HEK293 (cell line): ENCODE measurements at regions not wholly inside any gene's neighbourhood (a gene's known extent, or its start where the extent isn't known, plus 50 kb on each side); places are given as distances from the start of the nearest gene placed in this dataset.

Experiments used
- CTCF ChIA-PET: fragments of 350-600 bp; formaldehyde crosslinking; extraction: SDS; loops from one replicate; lab custom pipeline; 2021; ENCODE audit warnings: antibody characterized with exemption; lab: Yijun Ruan, JAX
- POLR2A ChIA-PET: fragments of 300-600 bp; formaldehyde crosslinking; extraction: SDS; loops from one replicate; lab custom pipeline; 2020; ENCODE audit warnings: antibody characterized with exemption, inconsistent platforms; lab: Yijun Ruan, JAX
- H3K27ac ChIP-seq: fragments of 200-500 bp; sonication (Bioruptor generic); 2 replicates; pipeline ENCODE4 v1.5.1; 2014; ENCODE audit warnings: low read depth, low read length, control low read depth, inconsistent platforms; ENCODE audit errors: extremely low read depth
- H3K36me3 ChIP-seq, 2 experiments: fragments of 200-500 bp in 1 of 2; sonication (Bioruptor generic) in 1 of 2; 1 replicate in 1 of 2; 2 replicates in 1 of 2; pipeline ENCODE4 v1.5.1; 2014 to 2017; ENCODE audit warnings: inconsistent platforms in 2 of 2, low read length in 2 of 2; ENCODE audit not compliant: control insufficient read depth in 2 of 2, insufficient read depth in 1 of 2
- H3K4me1 ChIP-seq: fragments of 200-500 bp; sonication (Bioruptor generic); 2 replicates; pipeline ENCODE4 v1.5.1; 2014; ENCODE audit warnings: mild to moderate bottlenecking, low read length, inconsistent platforms; ENCODE audit not compliant: control insufficient read depth, insufficient read depth
- H3K4me3 ChIP-seq: 2 replicates; pipeline ENCODE4 v1.5.1; 2011; ENCODE audit warnings: low read depth, mild to moderate bottlenecking, control low read depth, low read length, moderate library complexity
- H3K9me3 ChIP-seq: fragments of 200-500 bp; sonication (Bioruptor generic); 2 replicates; pipeline ENCODE4 v1.5.1; 2014; ENCODE audit warnings: low read depth, low read length, inconsistent platforms; ENCODE audit not compliant: control insufficient read depth, insufficient read depth
- BCL11B ChIP-seq: fragments of 450-650 bp; formaldehyde crosslinking; IDR thresholded peaks from 2 replicates; pipeline ENCODE4 v1.5.1; 2016; ENCODE audit warnings: low read depth, missing biosample characterization, missing genetic modification characterization
- PRDM2 ChIP-seq: fragments of 450-650 bp; formaldehyde crosslinking; IDR thresholded peaks from 2 replicates; pipeline ENCODE4 v1.5.1; 2016; ENCODE audit warnings: missing biosample characterization, missing genetic modification characterization, borderline replicate concordance
- PRDM4 ChIP-seq: fragments of 450-650 bp; formaldehyde crosslinking; IDR thresholded peaks from 2 replicates; pipeline ENCODE4 v1.5.1; 2017; ENCODE audit warnings: missing biosample characterization, missing genetic modification characterization
- PRDM6 ChIP-seq: fragments of 450-650 bp; formaldehyde crosslinking; IDR thresholded peaks from 2 replicates; pipeline ENCODE4 v1.5.1; 2017; ENCODE audit warnings: missing biosample characterization, missing genetic modification characterization
- REPIN1 ChIP-seq: fragments of 450-650 bp; formaldehyde crosslinking; IDR thresholded peaks from 2 replicates; pipeline ENCODE4 v1.5.1; 2017; ENCODE audit warnings: missing biosample characterization, missing genetic modification characterization, low read depth
- ZEB2 ChIP-seq: fragments of 450-650 bp; formaldehyde crosslinking; IDR thresholded peaks from 2 replicates; pipeline ENCODE4 v1.5.1; 2016; ENCODE audit warnings: missing biosample characterization, missing genetic modification characterization
- ZFHX2 ChIP-seq: fragments of 450-650 bp; formaldehyde crosslinking; conservative IDR thresholded peaks from 2 replicates; pipeline ENCODE4 v1.5.1; 2016; ENCODE audit warnings: missing biosample characterization, missing genetic modification characterization
- ZNF248 ChIP-seq: fragments of 450-650 bp; formaldehyde crosslinking; IDR thresholded peaks from 2 replicates; pipeline ENCODE4 v1.5.1; 2017; ENCODE audit warnings: missing biosample characterization, missing genetic modification characterization
- ZNF280D ChIP-seq: fragments of 450-650 bp; formaldehyde crosslinking; IDR thresholded peaks from 2 replicates; pipeline ENCODE4 v1.5.1; 2016; ENCODE audit warnings: missing biosample characterization, missing genetic modification characterization
- ZNF560 ChIP-seq: fragments of 450-650 bp; formaldehyde crosslinking; IDR thresholded peaks from 2 replicates; pipeline ENCODE4 v1.5.1; 2017; ENCODE audit warnings: missing biosample characterization, missing genetic modification characterization, borderline replicate concordance
- ZNF561 ChIP-seq: fragments of 450-650 bp; IDR thresholded peaks from 2 replicates; pipeline ENCODE4 v1.5.1; 2018; ENCODE audit warnings: missing biosample characterization, missing genetic modification characterization, borderline replicate concordance
- ZNF580 ChIP-seq: fragments of 450-650 bp; formaldehyde crosslinking; IDR thresholded peaks from 2 replicates; pipeline ENCODE4 v1.5.1; 2016; ENCODE audit warnings: missing biosample characterization, missing genetic modification characterization
- ZNF624 ChIP-seq: fragments of 450-650 bp; formaldehyde crosslinking; IDR thresholded peaks from 2 replicates; pipeline ENCODE4 v1.5.1; 2017; ENCODE audit warnings: missing biosample characterization, missing genetic modification characterization
- ZNF670 ChIP-seq: fragments of 450-650 bp; formaldehyde crosslinking; IDR thresholded peaks from 2 replicates; pipeline ENCODE4 v1.5.1; 2016; ENCODE audit warnings: missing biosample characterization, missing genetic modification characterization, low read depth
- ZNF830 ChIP-seq: fragments of 450-650 bp; IDR thresholded peaks from 2 replicates; pipeline ENCODE4 v1.5.0; 2018; ENCODE audit warnings: missing biosample characterization, missing genetic modification characterization, low read depth, mild to moderate bottlenecking, moderate library complexity
- ZSCAN30 ChIP-seq: fragments of 450-650 bp; IDR thresholded peaks from 2 replicates; pipeline ENCODE4 v1.5.1; 2018; ENCODE audit warnings: missing biosample characterization, mild to moderate bottlenecking, missing genetic modification characterization, moderate library complexity

- TF ChIP-seq BCL11B (tag by site-specific recombination): no peak
- no peak for TF ChIP-seq PRDM2 (tag by site-specific recombination)
- TF ChIP-seq ZNF830 (tag by site-specific recombination): no peak
- no peak for TF ChIP-seq PRDM4
- no peak for TF ChIP-seq ZSCAN30 (tag by site-specific recombination)
- TF ChIP-seq ZNF580 (tag by site-specific recombination): no peak
- TF ChIP-seq, all 188 proteins: peak for 0
These were observed 1175.7 kb downstream of the SORCS1 start (continued) for GRCh38 chr10:105988848-105989247.

GRCh38 chr10:105986912-105987635 lies 1177.4 kb downstream of the SORCS1 start:
- Histone ChIP-seq H3K4me3 (no peak overlapping the region), H3K27ac (no peak overlapping the region), H3K36me3 (no peaks in the 10 kb centered on the region), H3K4me1 (no peaks in the 10 kb centered on the region), H3K9me3 (no peaks in the 10 kb centered on the region)
- TF ChIP-seq ZEB2 (tag by site-specific recombination) (no peak), REPIN1 (tag by site-specific recombination) (no peak), ZNF624 (no peak), ZFHX2 (no peak), ZNF280D (tag by site-specific recombination) (no peak), ZNF670 (no peak), ZNF561 (tag by site-specific recombination) (no peak), PRDM6 (tag by site-specific recombination) (no peak), ZNF560 (tag by site-specific recombination) (no peak), ZNF248 (tag by site-specific recombination) (no peak)
- ChIA-PET POLR2A (no interaction called here), CTCF (no interaction called here)
